ENCODE measurements at regions not wholly inside any gene's neighbourhood (a gene's known extent, or its start where the extent isn't known, plus 50 kb on each side); places are given as distances from the start of the nearest gene placed in this dataset.
"Not testable (repeated sequence)": the region's sequence is repeated elsewhere in the genome, so short reads cannot be mapped to it uniquely, and the experiment has no call there.

DNA sequence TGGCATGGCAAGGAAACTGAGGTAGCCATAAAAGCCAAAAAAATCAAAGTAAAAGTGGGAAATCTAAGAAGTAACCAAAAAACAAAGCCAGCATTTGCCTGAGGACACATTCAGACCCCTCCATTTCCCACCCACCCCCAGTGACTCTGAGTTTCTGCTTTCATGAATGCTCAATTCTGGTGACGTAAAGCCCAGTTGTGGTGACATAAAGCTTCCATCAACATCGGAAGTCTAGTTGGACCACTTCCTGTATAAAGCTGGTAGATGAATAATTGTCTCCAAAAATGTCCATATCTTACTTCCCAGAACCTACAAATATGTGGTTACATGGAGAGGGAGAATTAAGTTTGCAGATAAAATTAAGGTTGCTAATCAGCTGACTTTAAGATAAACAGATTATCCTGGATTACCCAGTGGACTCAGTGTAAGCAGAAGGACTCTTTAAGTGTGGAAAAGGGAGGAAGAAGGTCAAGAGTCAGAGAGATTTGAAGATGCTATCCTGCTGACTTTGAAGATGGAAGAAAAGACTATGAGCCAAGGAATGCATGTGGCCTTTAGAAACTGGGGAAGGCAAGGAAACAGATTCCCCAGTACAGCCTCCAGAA, 62.0 kb upstream of the ST3GAL6 start:
- TF ChIP-seq, protein P1, sequence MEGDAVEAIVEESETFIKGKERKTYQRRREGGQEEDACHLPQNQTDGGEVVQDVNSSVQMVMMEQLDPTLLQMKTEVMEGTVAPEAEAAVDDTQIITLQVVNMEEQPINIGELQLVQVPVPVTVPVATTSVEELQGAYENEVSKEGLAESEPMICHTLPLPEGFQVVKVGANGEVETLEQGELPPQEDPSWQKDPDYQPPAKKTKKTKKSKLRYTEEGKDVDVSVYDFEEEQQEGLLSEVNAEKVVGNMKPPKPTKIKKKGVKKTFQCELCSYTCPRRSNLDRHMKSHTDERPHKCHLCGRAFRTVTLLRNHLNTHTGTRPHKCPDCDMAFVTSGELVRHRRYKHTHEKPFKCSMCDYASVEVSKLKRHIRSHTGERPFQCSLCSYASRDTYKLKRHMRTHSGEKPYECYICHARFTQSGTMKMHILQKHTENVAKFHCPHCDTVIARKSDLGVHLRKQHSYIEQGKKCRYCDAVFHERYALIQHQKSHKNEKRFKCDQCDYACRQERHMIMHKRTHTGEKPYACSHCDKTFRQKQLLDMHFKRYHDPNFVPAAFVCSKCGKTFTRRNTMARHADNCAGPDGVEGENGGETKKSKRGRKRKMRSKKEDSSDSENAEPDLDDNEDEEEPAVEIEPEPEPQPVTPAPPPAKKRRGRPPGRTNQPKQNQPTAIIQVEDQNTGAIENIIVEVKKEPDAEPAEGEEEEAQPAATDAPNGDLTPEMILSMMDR (IDR thresholded peaks at IDR 0.05): no peak
- Histone ChIP-seq H3K27me3 (no peaks in the 10 kb centered on the region), H3K36me3 (no peaks in the 10 kb centered on the region), H3K4me3 (no peak overlapping the region), H3K4me1 (peaks cover 0 to 6% (median 0%) of the 10 kb centered on the region in 9 donors), H3K27ac (no peak overlapping the region), H3K9me3 (no peaks in the 10 kb centered on the region)
- DNase-seq: no peak
- intact Hi-C loops (cut with DNase I): loop anchor here in 1 of 10 donors (10.0 kb wide), 1 partner anchor 96 kb away; no protein-coding TSS in a partner anchor
- WGBS, 2 donors: 70 to 72% methylated on average over 2 of the region's 2 CpGs
- no peak for ATAC-seq

DNA sequence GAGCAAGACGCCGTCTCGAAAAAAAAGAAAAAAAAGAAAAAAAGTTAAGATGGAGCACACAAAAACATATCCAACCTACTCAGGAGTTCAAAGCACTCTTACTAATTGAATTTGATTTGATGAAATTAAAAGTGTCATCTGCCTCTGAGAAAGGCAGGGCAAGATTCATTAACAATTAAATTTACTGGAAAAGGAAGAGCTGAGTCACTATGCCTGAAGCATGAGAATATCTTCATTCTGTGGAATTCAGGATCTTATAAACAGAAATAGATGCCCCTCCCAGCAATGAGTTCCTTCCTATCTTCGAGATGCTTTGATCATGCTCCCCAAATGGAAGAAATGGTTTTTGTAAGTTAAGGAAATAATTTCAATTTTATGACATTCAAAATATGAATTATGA, 61.0 kb upstream of the ST3GAL6 start:
- intact Hi-C loops (cut with DNase I): loop anchor here in 1 of 10 donors (10.0 kb wide), 1 partner anchor 97 kb away; no protein-coding TSS in a partner anchor
- no peaks in the 10 kb centered on the region for H3K27me3 ChIP-seq
- H3K36me3 ChIP-seq: no peaks in the 10 kb centered on the region
- ATAC-seq (peak in 1 of 8 donors; percentile 49), DNase-seq (no peak)
- H3K4me1 ChIP-seq: peaks cover 0 to 6% (median 0%) of the 10 kb centered on the region in 9 donors
- 83 to 89% methylated on average over 4 of the region's 4 CpGs for WGBS, 2 donors
- no peaks in the 10 kb centered on the region for H3K9me3 ChIP-seq
- H3K27ac ChIP-seq: no peak overlapping the region
- TF ChIP-seq, protein P1 (IDR thresholded peaks at IDR 0.05): no peak
- no peak overlapping the region for H3K4me3 ChIP-seq

DNA sequence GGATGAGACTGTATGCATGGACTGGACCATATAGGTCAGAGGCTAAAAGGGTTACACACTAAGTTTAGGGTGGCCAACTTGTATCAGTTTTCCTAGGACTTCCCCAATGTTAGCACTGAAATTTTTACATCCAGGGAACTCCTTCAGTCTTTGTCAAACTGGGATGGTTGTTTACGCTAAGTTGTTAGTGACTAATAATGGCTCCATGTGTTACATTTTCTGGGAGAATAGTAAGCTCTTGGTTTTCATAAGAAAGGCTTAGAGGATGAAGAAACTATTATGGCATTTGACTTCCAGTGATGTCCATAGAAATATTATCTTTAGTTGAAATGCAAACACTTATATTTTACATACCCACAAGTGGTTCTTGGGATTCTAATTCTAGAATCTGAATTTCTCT, 57.9 kb upstream of the ST3GAL6 start:
- no peaks in the 10 kb centered on the region for H3K36me3 ChIP-seq
- no peak overlapping the region for H3K4me3 ChIP-seq
- WGBS, 2 donors: 93 to 97% methylated on average over 1 of the region's 1 CpG
- TF ChIP-seq, protein P1 (IDR thresholded peaks at IDR 0.05): no peak
- DNase-seq (no peak), ATAC-seq (no peak)
- H3K4me1 ChIP-seq: peaks cover 0 to 23% (median 10%) of the 10 kb centered on the region in 9 donors
- H3K27me3 ChIP-seq: no peaks in the 10 kb centered on the region
- no peaks in the 10 kb centered on the region for H3K9me3 ChIP-seq
- no peak overlapping the region for H3K27ac ChIP-seq
- intact Hi-C loops (cut with DNase I): loop anchor here in 1 of 10 donors (10.0 kb wide), 1 partner anchor 100 kb away; no protein-coding TSS in a partner anchor

DNA sequence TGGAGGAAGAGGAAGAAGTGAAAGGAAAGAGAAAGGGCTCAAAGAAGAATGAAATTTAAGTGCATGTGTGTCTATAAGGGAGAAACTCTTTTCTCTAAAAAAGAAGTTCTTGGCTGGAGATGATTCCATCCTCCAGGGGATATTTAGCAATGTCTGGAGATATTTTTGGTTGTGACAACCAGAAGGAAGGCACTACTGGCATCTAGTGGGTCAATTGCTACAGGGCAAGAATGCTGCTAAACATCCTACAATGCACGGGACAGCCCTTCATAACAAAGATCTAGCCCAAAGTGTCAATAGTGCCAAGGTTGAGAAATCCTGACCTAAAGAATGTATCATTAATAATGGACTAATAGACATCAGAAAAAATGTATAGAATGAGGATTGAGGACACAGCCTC, 57.4 kb upstream of the ST3GAL6 start:
- H3K4me3 ChIP-seq: no peak overlapping the region
- TF ChIP-seq, protein P1 (IDR thresholded peaks at IDR 0.05): peak in 3 of 9 donors; percentile 17 to 23 (median 18)
- H3K36me3 ChIP-seq: no peaks in the 10 kb centered on the region
- H3K27me3 ChIP-seq: no peaks in the 10 kb centered on the region
- intact Hi-C loops (cut with DNase I): loop anchor here in 1 of 10 donors (10.0 kb wide), 1 partner anchor 101 kb away; no protein-coding TSS in a partner anchor
- ATAC-seq (no peak), DNase-seq (no peak)
- peaks cover 0 to 27% (median 15%) of the 10 kb centered on the region in 9 donors for H3K4me1 ChIP-seq
- 36 to 68% methylated on average over 1 of the region's 1 CpG for WGBS, 2 donors
- H3K27ac ChIP-seq: no peak overlapping the region
- H3K9me3 ChIP-seq: no peaks in the 10 kb centered on the region

- not testable (repeated sequence) for H3K4me3 ChIP-seq, H3K36me3 ChIP-seq, ATAC-seq, H3K9me3 ChIP-seq, H3K27me3 ChIP-seq, DNase-seq, H3K27ac ChIP-seq
- peaks cover 0 to 31% (median 19%) of the 10 kb centered on the region in 9 donors for H3K4me1 ChIP-seq
- WGBS, 2 donors: 55 to 60% methylated on average over 6 of the region's 6 CpGs
- intact Hi-C loops (cut with DNase I): loop anchor here in 1 of 10 donors (10.0 kb wide), 1 partner anchor 104 kb away; no protein-coding TSS in a partner anchor
These were observed 54.5 kb upstream of the ST3GAL6 start for GRCh38 chr3:98708681-98709080.

Data from heart right ventricle (tissue), 16 donors.